Mucosa of gallbladder (tissue), 1 donor: ENCODE measurements at regions not wholly inside any gene's neighbourhood (a gene's known extent, or its start where the extent isn't known, plus 50 kb on each side); places are given as distances from the start of the nearest gene placed in this dataset.

ENCODE experiments used
- DNase-seq: peaks from one replicate; pipeline ENCODE4 v3.0.0-alpha.2; 2020; ENCODE audit warnings: low spot score
- donor health status: DM: no; HTN: no; CAD: no.

GRCh38 chr2:150783896-150784295, 296.4 kb upstream of the RND3 start:
- no peak for DNase-seq

- no peak for DNase-seq
Measured at GRCh38 chr2:150783015-150783414, 295.5 kb upstream of the RND3 start.

- no peak for DNase-seq
Measured at GRCh38 chr2:150782613-150783012, 295.1 kb upstream of the RND3 start.

- DNase-seq = no peak
Measured at GRCh38 chr2:150781142-150781541, 293.7 kb upstream of the RND3 start.

DNA sequence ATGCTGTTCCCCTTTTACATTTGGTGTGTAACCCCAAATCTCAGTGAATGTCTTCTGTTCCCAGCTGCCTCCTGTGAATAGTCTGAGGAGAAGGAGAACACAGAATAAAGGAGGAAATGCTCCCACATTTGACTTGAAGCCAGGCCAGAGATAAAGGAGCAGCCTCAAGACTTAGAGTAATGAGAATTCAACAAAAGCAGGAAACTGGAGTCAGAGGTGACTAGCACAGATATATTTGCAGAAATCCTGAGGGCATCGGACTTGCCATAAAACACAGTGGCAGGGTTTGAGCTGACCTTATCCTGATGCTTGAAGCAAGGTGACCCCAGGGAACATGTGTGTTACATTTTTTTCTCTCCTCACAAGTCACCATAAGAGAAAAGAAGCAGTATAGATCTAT, 291.4 kb upstream of the RND3 start:
- no peak for DNase-seq

DNA sequence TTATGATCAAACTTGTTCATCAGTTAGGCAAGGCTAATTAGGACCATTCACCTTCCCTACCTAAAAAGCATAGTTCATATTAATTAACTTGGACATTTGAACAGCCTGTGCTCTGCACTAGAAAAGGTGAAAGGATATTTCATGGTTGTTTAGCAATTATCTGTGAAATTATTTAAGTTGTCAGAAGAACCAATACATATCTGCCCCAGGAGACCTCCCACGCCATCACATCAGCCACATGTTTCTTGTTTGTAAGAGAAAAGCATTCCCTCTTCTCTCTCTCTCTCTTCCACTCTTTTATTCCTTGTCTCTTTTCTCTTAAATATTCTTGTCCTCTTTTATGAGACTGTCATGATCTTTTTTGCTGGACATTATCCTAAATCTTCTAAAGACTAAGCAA, 282.0 kb upstream of the RND3 start:
- no peak for DNase-seq

DNA sequence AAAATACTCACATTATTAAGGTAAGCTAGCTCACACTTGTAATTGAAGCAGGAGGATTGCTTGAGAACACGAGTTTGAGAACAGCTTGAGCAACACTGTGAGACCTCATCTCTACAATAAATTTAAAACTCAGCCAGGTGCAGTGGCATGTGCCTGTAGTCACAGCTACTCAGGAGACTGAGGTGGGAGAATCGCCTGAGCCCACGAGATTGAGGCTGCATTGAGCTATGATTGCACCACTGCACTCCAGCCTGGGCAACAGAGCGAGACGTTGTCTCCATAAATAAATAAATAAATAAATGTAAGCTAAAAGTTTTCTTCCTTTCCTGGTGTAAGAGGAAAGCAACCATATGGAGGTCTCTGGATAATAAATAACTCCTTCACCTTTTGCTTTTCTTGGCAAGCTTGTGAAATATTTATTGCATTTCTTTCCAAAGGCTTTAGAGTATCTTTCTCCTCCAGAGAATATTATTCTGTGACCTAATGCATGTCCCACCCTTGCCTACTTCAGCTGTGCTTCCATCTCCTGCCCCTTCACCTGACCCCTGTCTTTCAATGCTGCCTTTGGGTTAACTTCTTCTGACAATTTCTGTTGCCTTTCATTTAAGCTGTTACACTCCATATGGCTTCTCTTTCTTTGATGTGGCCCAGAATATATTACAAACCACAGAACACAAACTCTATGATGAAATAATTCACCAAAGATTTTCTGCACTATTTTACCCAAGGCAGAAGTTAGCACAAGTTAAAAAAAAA, 280.7 kb upstream of the RND3 start:
- no peak for DNase-seq

DNA sequence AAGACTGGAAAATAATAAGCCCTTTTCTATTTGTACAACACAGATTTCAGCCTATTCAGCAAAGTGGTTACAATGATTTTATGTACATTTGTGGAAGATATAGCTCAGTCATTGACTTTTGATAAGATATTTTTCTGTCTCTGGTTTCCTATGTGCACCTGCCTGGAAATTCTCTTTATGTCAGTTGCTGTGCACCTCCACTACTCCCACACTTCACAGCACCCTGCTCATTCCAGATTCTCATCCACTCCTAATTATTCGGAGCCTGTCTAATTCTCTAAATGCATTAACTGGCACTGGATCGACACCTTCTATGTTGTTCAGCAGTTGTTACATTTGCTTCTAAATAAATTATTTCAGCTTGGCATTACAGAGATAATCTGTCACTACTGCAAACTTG, 275.1 kb upstream of the RND3 start:
- no peak for DNase-seq

GRCh38 chr2:150759531-150759930, 272.1 kb upstream of the RND3 start:
- DNase-seq = no peak

DNA sequence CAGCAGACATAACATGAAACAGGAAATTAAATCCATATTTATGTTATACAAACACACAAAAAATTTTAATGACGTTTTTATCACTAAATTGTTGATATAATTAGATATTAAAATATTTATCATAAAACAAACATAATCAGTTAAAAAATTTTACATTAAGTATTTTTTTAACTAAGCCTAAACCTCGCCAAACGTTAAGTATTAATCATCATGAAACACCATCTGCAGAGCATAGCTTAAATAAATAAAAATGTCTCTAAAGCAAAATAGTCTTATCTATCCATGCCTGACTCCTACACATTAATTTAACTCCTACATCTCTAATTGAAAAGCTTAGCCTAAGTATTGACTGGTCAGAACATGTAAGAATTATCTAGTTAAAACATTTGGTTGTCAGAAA, 271.6 kb upstream of the RND3 start:
- DNase-seq = no peak

DNA sequence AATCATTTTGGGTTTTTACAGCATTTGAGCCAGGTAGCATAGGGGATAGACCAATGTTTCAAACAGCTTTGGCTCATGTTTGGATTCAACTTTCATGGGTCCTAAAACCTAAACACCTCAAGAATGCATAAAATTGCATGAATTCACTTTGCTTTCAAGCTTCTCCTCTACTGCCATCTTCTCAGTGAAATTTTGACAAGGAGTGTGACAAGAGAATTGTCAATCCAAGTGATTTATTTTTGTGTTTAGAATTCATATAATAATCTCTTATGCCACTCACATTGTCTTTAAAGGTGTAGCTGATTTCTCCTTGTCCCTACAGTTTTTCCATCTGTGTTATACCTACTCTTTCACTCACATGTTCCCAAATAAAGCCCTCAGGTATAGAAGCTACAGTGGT, 264.8 kb upstream of the RND3 start:
- no peak for DNase-seq

- DNase-seq = no peak
Measured at GRCh38 chr2:150750720-150751119, 263.3 kb upstream of the RND3 start.

GRCh38 chr2:150742094-150742493, 254.6 kb upstream of the RND3 start:
- DNase-seq = no peak

- DNase-seq = no peak
Measured at GRCh38 chr2:150735894-150736498, 248.5 kb upstream of the RND3 start.

GRCh38 chr2:150733051-150733618, 245.7 kb upstream of the RND3 start:
- no peak for DNase-seq

DNA sequence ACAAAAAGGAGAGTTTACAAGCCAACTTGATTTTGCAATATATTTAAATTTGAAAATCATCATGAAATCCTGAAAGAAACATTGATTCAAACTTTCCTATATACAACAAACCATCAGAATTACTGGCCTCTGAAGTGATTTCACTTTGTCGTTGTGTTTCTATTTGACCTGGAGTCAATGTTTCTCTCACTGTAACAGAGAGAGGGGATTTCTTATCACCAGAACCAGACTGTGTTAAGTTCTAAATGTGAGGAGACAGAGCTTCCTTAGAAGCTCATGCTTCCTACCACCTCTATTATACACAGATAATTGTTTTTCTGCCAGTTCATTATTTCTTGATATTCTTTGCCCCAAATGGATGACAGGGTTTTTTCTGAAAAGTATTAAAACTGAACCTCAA, 245.0 kb upstream of the RND3 start:
- no peak for DNase-seq

- DNase-seq = no peak
Measured at GRCh38 chr2:150732064-150732463, 244.6 kb upstream of the RND3 start.

GRCh38 chr2:150729495-150729955, 242.1 kb upstream of the RND3 start:
- no peak for DNase-seq

DNA sequence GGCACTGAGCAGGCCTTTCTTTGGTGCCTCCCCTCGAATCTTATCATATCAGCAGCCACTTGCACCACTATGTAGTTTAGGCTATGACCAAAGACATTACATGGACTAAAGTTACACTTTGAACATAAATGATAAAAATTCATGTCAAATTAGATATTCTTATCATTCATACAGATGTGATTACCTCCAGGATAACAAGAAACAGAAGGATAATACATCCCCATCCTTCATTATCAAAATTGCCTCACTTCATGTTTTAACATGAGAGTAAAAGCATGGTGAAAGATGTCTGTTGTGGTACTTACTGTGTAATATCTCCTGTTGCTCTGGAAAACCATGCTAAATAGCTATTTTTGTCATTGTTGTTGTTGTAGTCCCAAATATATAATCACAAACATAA, 230.8 kb upstream of the RND3 start:
- no peak for DNase-seq

- no peak for DNase-seq
Measured at GRCh38 chr2:150716186-150716585, 228.7 kb upstream of the RND3 start.

DNA sequence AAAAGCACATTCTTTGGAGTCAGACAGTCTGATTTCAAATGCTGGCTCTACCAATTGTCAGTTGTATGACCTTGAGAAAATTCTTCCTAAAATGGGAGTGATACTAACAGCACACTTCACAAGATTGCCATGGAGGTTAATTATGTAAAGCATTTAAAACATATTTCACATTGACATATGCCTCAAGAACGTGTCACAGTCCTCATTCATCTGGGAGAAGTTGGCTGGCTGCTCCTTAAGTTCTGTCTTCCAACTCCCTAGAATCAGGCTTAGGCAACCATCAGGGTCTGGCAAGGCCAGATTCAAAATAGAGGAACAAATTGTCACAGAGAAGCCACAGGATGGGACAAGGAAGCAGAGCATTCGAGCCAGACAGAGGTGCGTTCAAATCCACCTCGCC, 228.0 kb upstream of the RND3 start:
- DNase-seq = no peak

GRCh38 chr2:150710916-150711315, 223.4 kb upstream of the RND3 start:
- DNase-seq = no peak

DNA sequence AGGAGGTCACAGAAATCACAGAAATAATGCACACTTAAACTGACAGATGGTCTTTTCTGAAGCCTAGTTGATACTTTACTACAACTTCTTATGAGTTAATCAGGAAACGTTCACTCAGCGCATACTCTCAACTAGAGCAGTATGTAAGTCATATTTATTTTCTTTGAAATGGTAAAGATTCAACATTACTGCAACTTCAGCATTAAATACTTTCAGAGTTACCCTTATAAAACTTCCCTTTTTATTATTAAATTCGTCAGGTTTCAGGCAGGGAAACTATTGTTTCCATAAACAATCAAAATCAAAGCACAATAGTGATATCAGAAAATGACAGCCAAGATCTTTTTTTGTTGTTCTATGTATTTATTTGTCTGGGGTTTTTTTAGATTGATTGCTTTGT, 222.6 kb upstream of the RND3 start:
- no peak for DNase-seq
